ENCODE measurements at regions not wholly inside any gene's neighbourhood (a gene's known extent, or its start where the extent isn't known, plus 50 kb on each side); places are given as distances from the start of the nearest gene placed in this dataset.

DNA sequence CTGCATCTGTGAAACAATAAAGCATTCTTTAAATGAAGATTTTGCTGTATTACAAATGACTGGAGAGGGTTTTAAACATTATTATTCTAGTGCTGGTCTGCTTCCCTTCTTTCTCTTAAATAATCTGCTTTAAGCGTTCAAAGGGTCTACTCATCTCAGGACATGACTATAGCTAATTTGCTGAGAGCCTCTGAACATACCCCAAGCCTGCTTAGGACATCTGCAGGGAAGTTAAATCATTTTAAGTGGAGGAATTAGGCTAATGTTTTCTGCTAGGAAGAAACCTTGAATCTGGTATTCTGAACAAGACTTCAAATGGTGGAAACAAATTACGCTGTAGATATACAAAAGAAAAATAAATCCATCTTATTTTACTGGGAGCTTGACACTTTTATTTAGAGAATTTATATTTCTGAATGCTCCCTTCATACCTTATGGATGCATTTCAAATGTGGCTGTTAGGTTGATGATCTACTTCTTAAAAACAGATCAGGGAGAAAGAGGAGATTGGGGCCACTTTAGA, 124.4 kb upstream of the ITGB1 start:
- no peak overlapping the region for H3K18ac ChIP-seq (ENCODE audit: extremely low read depth, low read length)
- no peak overlapping the region for H2BK15ac ChIP-seq (ENCODE audit: low read length)
- H4K5ac ChIP-seq (ENCODE audit: insufficient read length, low read depth, low read length), result no peak overlapping the region
- no peak overlapping the region for H2BK5ac ChIP-seq (ENCODE audit: low read depth, low read length)
- no peaks in the 10 kb centered on the region for H3K27me3 ChIP-seq (replicated peaks in 1 of 4; ENCODE audit: control insufficient read depth in 3 of 4, extremely low read depth in 1 of 4, insufficient read depth in 3 of 4, low read length in 3 of 4)
- H3K4ac ChIP-seq (replicated peaks; ENCODE audit: insufficient read length, low read depth, low read length), result no peak overlapping the region
- H3K56ac ChIP-seq (replicated peaks; ENCODE audit: insufficient read length, low read depth, low read length), result no peak overlapping the region
- H3K23ac ChIP-seq (ENCODE audit: insufficient read length), result no peak overlapping the region
- H2BK12ac ChIP-seq (ENCODE audit: low read depth, low read length), result no peak overlapping the region
- no peak overlapping the region for H2BK120ac ChIP-seq (replicated peaks; ENCODE audit: low read depth, low read length)
- H3K4me3 ChIP-seq (ENCODE audit: extremely low read depth in 1 of 4, insufficient read depth in 2 of 4, low read depth in 3 of 4, low read length in 4 of 4), result no peak overlapping the region
- POLR2A ChIA-PET (ENCODE audit: partially characterized antibody), result interaction anchor here (1.1 kb wide), 1 partner anchor 16 kb away, joined by 3 read pairs; no protein-coding TSS in a partner anchor
- H3K23me2 ChIP-seq (ENCODE audit: low read depth, low read length), result no peaks in the 10 kb centered on the region; the same call in 1 of the 2 replicates
- no peak overlapping the region for H2AK5ac ChIP-seq (ENCODE audit: low read depth, low read length)
- no peaks in the 10 kb centered on the region for H4K20me1 ChIP-seq (replicated peaks in 1 of 2; ENCODE audit: control insufficient read depth in 1 of 2, insufficient read depth in 2 of 2, low read length in 2 of 2)
- no peak overlapping the region for H2AFZ ChIP-seq (ENCODE audit: low read length)
- H2BK20ac ChIP-seq (ENCODE audit: low read length), result no peak overlapping the region
- H3K4me2 ChIP-seq (ENCODE audit: insufficient read depth in 1 of 2, low read depth in 2 of 2, low read length in 2 of 2), result no peak overlapping the region
- no peaks in the 10 kb centered on the region for H3K79me2 ChIP-seq (ENCODE audit: control insufficient read depth in 1 of 2, insufficient read depth in 2 of 2, low read length in 2 of 2)
- FAIRE-seq (no peak), DNase-seq (ENCODE audit: low read depth in 1 of 2, low spot score in 2 of 2) (no peak)
- CTCF ChIA-PET (ENCODE audit: partially characterized antibody), result no interaction called here
- no peak overlapping the region for H3K9ac ChIP-seq (replicated peaks in 1 of 4; ENCODE audit: extremely low read depth in 1 of 4, low read depth in 3 of 4, low read length in 3 of 4)
- H3K36me3 ChIP-seq (ENCODE audit: control insufficient read depth in 2 of 4, insufficient read depth in 4 of 4, low read length in 3 of 4), result no peaks in the 10 kb centered on the region
- no peak overlapping the region for H3K14ac ChIP-seq (ENCODE audit: insufficient read length)
- 0 out of 4 replicates have a peak, but pooled peaks cover 0 to 3% of the 10 kb centered on the region in 2 experiments for H3K9me3 ChIP-seq (ENCODE audit: insufficient read depth in 2 of 2, low read depth in 1 of 2, low read length in 1 of 2)
- H4K91ac ChIP-seq (replicated peaks; ENCODE audit: insufficient read length, low read length), result no peak overlapping the region
- H3K79me1 ChIP-seq (ENCODE audit: low read depth, low read length), result no peaks in the 10 kb centered on the region
- 84% methylated on average over 2 of the region's 2 CpGs; no CpG with 5 or more reads in 1 of the 2 experiments for whole genome bisulfite sequencing, 2 experiments (ENCODE audit: extremely low coverage in 1 of 2, insufficient coverage in 1 of 2, insufficient read length in 1 of 2, insufficient replicate concordance in 2 of 2, low coverage in 1 of 2, low lambda C conversion rate in 2 of 2, missing lambda C conversion rate in 1 of 2)
- no peak overlapping the region for H4K8ac ChIP-seq (ENCODE audit: extremely low read depth, insufficient read depth, low read length)
- no peak overlapping the region for H3K27ac ChIP-seq (ENCODE audit: low read depth, low read length)
- H3K4me1 ChIP-seq (replicated peaks in 1 of 4; ENCODE audit: control insufficient read depth in 3 of 4, insufficient read depth in 4 of 4, low read length in 3 of 4), result peaks cover 0 to 3% (median 0%) of the 10 kb centered on the region in 4 experiments; a peak in 2 of 7 replicates
- TF ChIP-seq SP1 (IDR thresholded peaks at IDR 0.05; ENCODE audit: low read depth, low read length) (no peak), JUND (IDR thresholded peaks at IDR 0.05; ENCODE audit: low read length) (no peak), RBBP5 (IDR thresholded peaks at IDR 0.05; ENCODE audit: borderline replicate concordance, low read depth, low read length) (no peak), KDM4A (IDR thresholded peaks at IDR 0.05; ENCODE audit: low read depth, low read length, severe bottlenecking) (no peak), HDAC2 (IDR thresholded peaks at IDR 0.05; ENCODE audit: borderline replicate concordance in 1 of 2, low read depth in 2 of 2, low read length in 2 of 2) (no peak), TBP (IDR thresholded peaks at IDR 0.05; ENCODE audit: low read depth, low read length) (no peak), GTF2F1 (IDR thresholded peaks at IDR 0.05; ENCODE audit: borderline replicate concordance, low read depth, low read length) (no peak), EGR1 (IDR thresholded peaks at IDR 0.05; ENCODE audit: borderline replicate concordance, low read depth, low read length) (no peak), EP300 (IDR thresholded peaks at IDR 0.05; ENCODE audit: borderline replicate concordance in 1 of 2, low read depth in 2 of 2, low read length in 2 of 2) (no peak)
- TF ChIP-seq, protein P1, sequence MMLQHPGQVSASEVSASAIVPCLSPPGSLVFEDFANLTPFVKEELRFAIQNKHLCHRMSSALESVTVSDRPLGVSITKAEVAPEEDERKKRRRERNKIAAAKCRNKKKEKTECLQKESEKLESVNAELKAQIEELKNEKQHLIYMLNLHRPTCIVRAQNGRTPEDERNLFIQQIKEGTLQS (IDR thresholded peaks at IDR 0.05; ENCODE audit: insufficient read depth, low read depth, low read length), result no peak
- TF ChIP-seq, protein P2, sequence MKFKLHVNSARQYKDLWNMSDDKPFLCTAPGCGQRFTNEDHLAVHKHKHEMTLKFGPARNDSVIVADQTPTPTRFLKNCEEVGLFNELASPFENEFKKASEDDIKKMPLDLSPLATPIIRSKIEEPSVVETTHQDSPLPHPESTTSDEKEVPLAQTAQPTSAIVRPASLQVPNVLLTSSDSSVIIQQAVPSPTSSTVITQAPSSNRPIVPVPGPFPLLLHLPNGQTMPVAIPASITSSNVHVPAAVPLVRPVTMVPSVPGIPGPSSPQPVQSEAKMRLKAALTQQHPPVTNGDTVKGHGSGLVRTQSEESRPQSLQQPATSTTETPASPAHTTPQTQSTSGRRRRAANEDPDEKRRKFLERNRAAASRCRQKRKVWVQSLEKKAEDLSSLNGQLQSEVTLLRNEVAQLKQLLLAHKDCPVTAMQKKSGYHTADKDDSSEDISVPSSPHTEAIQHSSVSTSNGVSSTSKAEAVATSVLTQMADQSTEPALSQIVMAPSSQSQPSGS (IDR thresholded peaks at IDR 0.05; ENCODE audit: low read length), result no peak

Data from H1 (cell line).